Upper lobe of right lung (tissue), 1 donor: ENCODE measurements at regions not wholly inside any gene's neighbourhood (a gene's known extent, or its start where the extent isn't known, plus 50 kb on each side); places are given as distances from the start of the nearest gene placed in this dataset.

Experiments
- ATAC-seq: fragments of 200-7000 bp; cut with Tn5 transposase; one replicate; pipeline ENCODE4 v1.9.1; 2020; ENCODE audit warnings: mild to moderate bottlenecking, moderate library complexity
- DNase-seq: peaks from one replicate; pipeline ENCODE4 v3.0.0-alpha.2; 2020
- H3K27ac ChIP-seq: fragments of 200-600 bp; one replicate; pipeline ENCODE4 v1.8.0; 2022
- H3K27me3 ChIP-seq: fragments of 200-600 bp; one replicate; pipeline ENCODE4 v1.8.0; 2022; ENCODE audit warnings: mild to moderate bottlenecking
- H3K36me3 ChIP-seq: fragments of 200-600 bp; one replicate; pipeline ENCODE4 v1.8.0; 2022
- H3K4me1 ChIP-seq: fragments of 200-600 bp; one replicate; pipeline ENCODE4 v1.8.0; 2022
- H3K4me3 ChIP-seq: fragments of 200-600 bp; one replicate; pipeline ENCODE4 v1.8.0; 2022; ENCODE audit warnings: mild to moderate bottlenecking
- H3K9me3 ChIP-seq: fragments of 200-600 bp; one replicate; pipeline ENCODE4 v1.8.0; 2022
- intact Hi-C: fragments of 100-400 bp; cut with DNase I; formaldehyde crosslinking; loops from one replicate; pipeline ENCODE4 v1.11.0; 2022
- TF ChIP-seq, protein P1 (sequence below): fragments of 200-600 bp; IDR thresholded peaks from one replicate; pipeline ENCODE4 v1.8.0; 2022; ENCODE audit warnings: antibody characterized with exemption
- donor health status: DM: no; HTN: yes; CAD: no; lungs with severe emphysema.

GRCh38 chrX:25083661-25084060 lies 67.9 kb upstream of the ARX start:
- TF ChIP-seq, protein P1, sequence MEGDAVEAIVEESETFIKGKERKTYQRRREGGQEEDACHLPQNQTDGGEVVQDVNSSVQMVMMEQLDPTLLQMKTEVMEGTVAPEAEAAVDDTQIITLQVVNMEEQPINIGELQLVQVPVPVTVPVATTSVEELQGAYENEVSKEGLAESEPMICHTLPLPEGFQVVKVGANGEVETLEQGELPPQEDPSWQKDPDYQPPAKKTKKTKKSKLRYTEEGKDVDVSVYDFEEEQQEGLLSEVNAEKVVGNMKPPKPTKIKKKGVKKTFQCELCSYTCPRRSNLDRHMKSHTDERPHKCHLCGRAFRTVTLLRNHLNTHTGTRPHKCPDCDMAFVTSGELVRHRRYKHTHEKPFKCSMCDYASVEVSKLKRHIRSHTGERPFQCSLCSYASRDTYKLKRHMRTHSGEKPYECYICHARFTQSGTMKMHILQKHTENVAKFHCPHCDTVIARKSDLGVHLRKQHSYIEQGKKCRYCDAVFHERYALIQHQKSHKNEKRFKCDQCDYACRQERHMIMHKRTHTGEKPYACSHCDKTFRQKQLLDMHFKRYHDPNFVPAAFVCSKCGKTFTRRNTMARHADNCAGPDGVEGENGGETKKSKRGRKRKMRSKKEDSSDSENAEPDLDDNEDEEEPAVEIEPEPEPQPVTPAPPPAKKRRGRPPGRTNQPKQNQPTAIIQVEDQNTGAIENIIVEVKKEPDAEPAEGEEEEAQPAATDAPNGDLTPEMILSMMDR, result no peak
- no peaks in the 10 kb centered on the region for H3K36me3 ChIP-seq
- H3K27me3 ChIP-seq, result no peaks in the 10 kb centered on the region
- no peak for ATAC-seq
- no peaks in the 10 kb centered on the region for H3K4me1 ChIP-seq
- H3K27ac ChIP-seq, result no peak overlapping the region
- DNase-seq, result no peak
- no peak overlapping the region for H3K4me3 ChIP-seq
- H3K9me3 ChIP-seq, result no peaks in the 10 kb centered on the region
- intact Hi-C loops, result no loop called here

- TF ChIP-seq, protein P1, result no peak
- intact Hi-C loops, result no loop called here
Observed at GRCh38 chrX:25079020-25079419, 63.3 kb upstream of the ARX start.

GRCh38 chrX:25076941-25077500 lies 61.3 kb upstream of the ARX start:
- Histone ChIP-seq H3K4me3 (no peak overlapping the region), H3K9me3 (no peaks in the 10 kb centered on the region), H3K36me3 (no peaks in the 10 kb centered on the region), H3K27me3 (no peaks in the 10 kb centered on the region), H3K27ac (no peak overlapping the region), H3K4me1 (no peaks in the 10 kb centered on the region)
- ATAC-seq (no peak), DNase-seq (no peak)
- TF ChIP-seq, protein P1, result no peak
- intact Hi-C loops, result no loop called here

More at GRCh38 chrX:25079020-25079419, 63.3 kb upstream of the ARX start:
- H3K27me3 ChIP-seq, result no peaks in the 10 kb centered on the region
- no peaks in the 10 kb centered on the region for H3K36me3 ChIP-seq
- H3K9me3 ChIP-seq, result no peaks in the 10 kb centered on the region
- no peak for DNase-seq
- H3K4me1 ChIP-seq, result no peaks in the 10 kb centered on the region
- H3K4me3 ChIP-seq, result no peak overlapping the region
- no peak overlapping the region for H3K27ac ChIP-seq
- no peak for ATAC-seq

DNA sequence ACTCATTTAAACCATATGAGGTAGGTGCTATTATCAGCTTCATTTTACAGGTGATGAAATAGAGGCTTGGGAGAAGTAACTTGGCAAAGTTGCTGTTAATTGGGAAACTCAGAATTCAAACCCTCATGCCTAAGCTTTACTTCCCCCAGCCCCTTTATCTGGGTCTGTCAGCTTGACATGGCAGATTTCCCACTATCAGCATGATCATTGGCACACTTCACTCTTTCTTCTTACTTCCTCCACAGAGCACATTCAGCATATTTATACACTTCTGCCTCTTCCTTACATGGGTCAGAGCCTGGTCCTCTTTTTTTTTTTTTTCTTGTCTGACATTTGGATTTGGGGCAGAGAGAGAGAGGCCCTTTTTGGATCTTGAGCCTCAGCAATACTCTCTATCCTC lies 56.5 kb upstream of the ARX start:
- Histone ChIP-seq H3K9me3 (no peaks in the 10 kb centered on the region), H3K27ac (no peak overlapping the region), H3K4me3 (no peak overlapping the region), H3K27me3 (no peaks in the 10 kb centered on the region), H3K36me3 (no peaks in the 10 kb centered on the region), H3K4me1 (no peaks in the 10 kb centered on the region)
- DNase-seq, result no peak
- ATAC-seq, result no peak
- TF ChIP-seq, protein P1, result no peak
- intact Hi-C loops, result no loop called here

DNA sequence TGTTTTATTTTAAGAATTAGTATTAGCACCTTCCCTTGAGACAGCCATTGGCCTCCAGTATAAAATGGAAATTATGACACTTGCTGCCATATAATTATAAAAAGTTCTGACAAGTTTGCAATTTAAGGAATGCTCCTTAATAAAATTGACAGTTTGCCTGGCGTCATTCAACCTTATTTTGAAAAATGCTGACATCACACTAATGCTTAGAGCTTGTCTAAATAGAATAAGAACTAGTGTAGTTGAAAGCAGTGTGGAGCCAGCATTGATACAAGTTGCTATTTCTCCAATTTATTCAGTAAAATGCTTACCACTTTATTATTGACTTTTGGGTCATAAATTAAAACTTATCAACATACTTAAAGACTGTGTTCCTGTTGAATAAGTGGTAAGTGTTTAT lies 54.3 kb upstream of the ARX start:
- no peaks in the 10 kb centered on the region for H3K9me3 ChIP-seq
- H3K27me3 ChIP-seq, result no peaks in the 10 kb centered on the region
- H3K27ac ChIP-seq, result no peak overlapping the region
- H3K36me3 ChIP-seq, result no peaks in the 10 kb centered on the region
- TF ChIP-seq, protein P1, result no peak
- H3K4me1 ChIP-seq, result no peaks in the 10 kb centered on the region
- ATAC-seq (no peak), DNase-seq (no peak)
- H3K4me3 ChIP-seq, result no peak overlapping the region
- intact Hi-C loops, result no loop called here

DNA sequence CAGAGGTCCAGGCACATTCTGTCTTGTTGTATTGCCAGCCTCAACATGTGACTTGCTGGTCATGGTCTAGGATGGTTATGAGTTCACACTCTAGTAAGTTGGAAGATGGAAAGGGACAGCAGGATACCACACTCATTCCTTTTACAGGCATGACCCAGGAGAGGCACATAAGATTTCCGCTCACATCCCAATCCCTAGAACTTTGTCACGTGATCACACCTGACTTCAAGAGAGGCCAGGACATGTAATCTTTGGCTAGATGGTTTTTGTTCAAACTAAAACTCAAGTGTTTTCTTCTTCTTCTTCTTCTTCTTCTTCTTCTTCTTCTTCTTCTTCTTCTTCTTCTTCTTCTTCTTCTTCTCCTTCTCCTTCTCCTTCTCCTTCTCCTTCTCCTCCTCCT lies 53.4 kb upstream of the ARX start:
- Histone ChIP-seq H3K36me3 (no peaks in the 10 kb centered on the region), H3K9me3 (no peaks in the 10 kb centered on the region), H3K27ac (no peak overlapping the region), H3K4me1 (no peaks in the 10 kb centered on the region), H3K27me3 (no peaks in the 10 kb centered on the region), H3K4me3 (no peak overlapping the region)
- intact Hi-C loops, result no loop called here
- ATAC-seq (no peak), DNase-seq (no peak)
- TF ChIP-seq, protein P1, result no peak
